PC-9 (cell line): ENCODE measurements at regions not wholly inside any gene's neighbourhood (a gene's known extent, or its start where the extent isn't known, plus 50 kb on each side); places are given as distances from the start of the nearest gene placed in this dataset.
"Not testable (repeated sequence)": the region's sequence is repeated elsewhere in the genome, so short reads cannot be mapped to it uniquely, and the experiment has no call there.

Experiments used
- BruUV-seq: library from RNA; stranded (reverse); fragments of 400-500 nt; replicated peaks from 2 replicates; lab custom pipeline; 2021; lab: Mats Ljungman, UMichigan
- CTCF ChIA-PET: fragments of 300-600 bp; sonication (Branson Sonifier 250); formaldehyde crosslinking; loops from one replicate; lab custom pipeline; 2022; ENCODE audit warnings: antibody characterized with exemption; lab: Charles Lee
- POLR2A ChIA-PET: fragments of 300-600 bp; sonication (Branson Sonifier 250); formaldehyde crosslinking; loops from one replicate; lab custom pipeline; 2022; ENCODE audit warnings: antibody characterized with exemption; ENCODE audit not compliant: unreplicated experiment; lab: Charles Lee
- DNase-seq, 2 experiments: peaks; one replicate each; pipeline versions ENCODE4 v3.0.0 to v3.0.0-alpha.2; 2015 to 2022; ENCODE audit warnings: mixed read lengths in 1 of 2
- H2AFZ ChIP-seq: fragments of 200-600 bp; sonication (generic); 2 replicates; pipeline ENCODE4 v1.8.1; 2017; ENCODE audit warnings: antibody characterized with exemption
- H3F3A ChIP-seq: fragments of 200-600 bp; sonication (generic); 2 replicates; pipeline ENCODE4 v1.8.1; 2017; ENCODE audit warnings: antibody characterized with exemption, mild to moderate bottlenecking, low read depth; ENCODE audit not compliant: insufficient read depth
- H3K27ac ChIP-seq: fragments of 200-600 bp; sonication (generic); 2 replicates; pipeline ENCODE4 v1.6.1; 2016; ENCODE audit warnings: mixed run types
- H3K27me3 ChIP-seq: fragments of 200-600 bp; sonication (generic); 2 replicates; pipeline ENCODE4 v1.6.1; 2016; ENCODE audit warnings: low read depth, mixed run types; ENCODE audit not compliant: insufficient read depth
- H3K36me3 ChIP-seq: fragments of 200-600 bp; sonication (generic); 2 replicates; pipeline ENCODE4 v1.6.1; 2016; ENCODE audit warnings: low read depth, mixed run types
- H3K4me1 ChIP-seq: fragments of 200-600 bp; sonication (generic); replicated peaks from 2 replicates; pipeline ENCODE4 v1.6.1; 2016; ENCODE audit warnings: mixed run types; ENCODE audit not compliant: insufficient read depth
- H3K4me2 ChIP-seq: fragments of 200-600 bp; sonication (generic); 2 replicates; pipeline ENCODE4 v1.6.1; 2017; ENCODE audit warnings: mixed run types
- H3K4me3 ChIP-seq: fragments of 200-600 bp; sonication (generic); 2 replicates; pipeline ENCODE4 v1.6.1; 2016; ENCODE audit warnings: mixed run types
- H3K79me2 ChIP-seq: fragments of 200-600 bp; sonication (generic); 2 replicates; pipeline ENCODE4 v1.6.1; 2017; ENCODE audit warnings: low read depth, mixed run types
- H3K9me2 ChIP-seq: fragments of 200-600 bp; sonication (generic); 2 replicates; pipeline ENCODE4 v1.8.1; 2017; ENCODE audit warnings: mild to moderate bottlenecking; ENCODE audit not compliant: insufficient read depth
- H3K9me3 ChIP-seq: fragments of 200-600 bp; sonication (generic); 2 replicates; pipeline ENCODE4 v1.8.1; 2016; ENCODE audit warnings: low read depth; ENCODE audit not compliant: insufficient read depth
- H4K20me1 ChIP-seq: fragments of 200-600 bp; sonication (generic); 2 replicates; pipeline ENCODE4 v1.8.1; 2017; ENCODE audit not compliant: insufficient read depth
- EZH2 ChIP-seq: fragments of 200-600 bp; sonication (generic); IDR thresholded peaks from 2 replicates; pipeline ENCODE4 v1.8.0; 2017; ENCODE audit warnings: antibody characterized with exemption, low read depth
- intact Hi-C: fragments of 100-400 bp; cut with micrococcal nuclease; formaldehyde crosslinking; loops from one replicate; pipeline ENCODE4 v1.10.0; 2022; ENCODE audit not compliant: unreplicated experiment
- TF ChIP-seq, protein P1 (sequence below): fragments of 200-600 bp; sonication (generic); conservative IDR thresholded peaks from 2 replicates; pipeline ENCODE4 v1.6.1; 2017; ENCODE audit warnings: mixed run types, antibody characterized with exemption, mild to moderate bottlenecking, moderate library complexity

- Histone ChIP-seq H3K36me3 (no peaks in the 10 kb centered on the region), H3K4me3 (no peak overlapping the region)
Observed at GRCh38 chr13:72617951-72618350, 109.5 kb downstream of the MZT1 start.

GRCh38 chr13:72617186-72617585, 110.2 kb downstream of the MZT1 start:
- H3K4me2 ChIP-seq, result no peak overlapping the region
- POLR2A ChIA-PET, result no interaction called here
- H2AFZ ChIP-seq, result no peak overlapping the region
- H3K36me3 ChIP-seq, result no peaks in the 10 kb centered on the region
- intact Hi-C loops, result no loop called here
- no peaks in the 10 kb centered on the region for H4K20me1 ChIP-seq
- H3K4me3 ChIP-seq, result no peak overlapping the region
- H3K79me2 ChIP-seq, result no peaks in the 10 kb centered on the region
- DNase-seq, result no peak
- CTCF ChIA-PET, result no interaction called here
- TF ChIP-seq, protein P1, sequence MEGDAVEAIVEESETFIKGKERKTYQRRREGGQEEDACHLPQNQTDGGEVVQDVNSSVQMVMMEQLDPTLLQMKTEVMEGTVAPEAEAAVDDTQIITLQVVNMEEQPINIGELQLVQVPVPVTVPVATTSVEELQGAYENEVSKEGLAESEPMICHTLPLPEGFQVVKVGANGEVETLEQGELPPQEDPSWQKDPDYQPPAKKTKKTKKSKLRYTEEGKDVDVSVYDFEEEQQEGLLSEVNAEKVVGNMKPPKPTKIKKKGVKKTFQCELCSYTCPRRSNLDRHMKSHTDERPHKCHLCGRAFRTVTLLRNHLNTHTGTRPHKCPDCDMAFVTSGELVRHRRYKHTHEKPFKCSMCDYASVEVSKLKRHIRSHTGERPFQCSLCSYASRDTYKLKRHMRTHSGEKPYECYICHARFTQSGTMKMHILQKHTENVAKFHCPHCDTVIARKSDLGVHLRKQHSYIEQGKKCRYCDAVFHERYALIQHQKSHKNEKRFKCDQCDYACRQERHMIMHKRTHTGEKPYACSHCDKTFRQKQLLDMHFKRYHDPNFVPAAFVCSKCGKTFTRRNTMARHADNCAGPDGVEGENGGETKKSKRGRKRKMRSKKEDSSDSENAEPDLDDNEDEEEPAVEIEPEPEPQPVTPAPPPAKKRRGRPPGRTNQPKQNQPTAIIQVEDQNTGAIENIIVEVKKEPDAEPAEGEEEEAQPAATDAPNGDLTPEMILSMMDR, result no peak
- no peak for TF ChIP-seq EZH2
- no peaks in the 10 kb centered on the region for H3K9me2 ChIP-seq
- H3K27ac ChIP-seq, result no peak overlapping the region
- no peaks in the 10 kb centered on the region for H3K4me1 ChIP-seq
- no peaks in the 10 kb centered on the region for H3K27me3 ChIP-seq
- no TSS peak for BruUV-seq
- no peaks in the 10 kb centered on the region for H3F3A ChIP-seq
- no peaks in the 10 kb centered on the region for H3K9me3 ChIP-seq

More at GRCh38 chr13:72617951-72618350, 109.5 kb downstream of the MZT1 start:
- no peak overlapping the region for H3K27ac ChIP-seq
- intact Hi-C loops, result no loop called here
- no TSS peak for BruUV-seq
- no peak overlapping the region for H3K4me2 ChIP-seq
- no peaks in the 10 kb centered on the region for H3K4me1 ChIP-seq
- ChIA-PET POLR2A (no interaction called here), CTCF (no interaction called here)
- no peak overlapping the region for H2AFZ ChIP-seq
- H3F3A ChIP-seq, result no peaks in the 10 kb centered on the region
- H4K20me1 ChIP-seq, result no peaks in the 10 kb centered on the region
- no peaks in the 10 kb centered on the region for H3K79me2 ChIP-seq
- no peaks in the 10 kb centered on the region for H3K27me3 ChIP-seq
- H3K9me3 ChIP-seq, result no peaks in the 10 kb centered on the region
- TF ChIP-seq, protein P1, result no peak
- TF ChIP-seq EZH2, result no peak
- H3K9me2 ChIP-seq, result no peaks in the 10 kb centered on the region
- no peak for DNase-seq

- H3K9me2 ChIP-seq, H4K20me1 ChIP-seq, POLR2A ChIA-PET, H3K9me3 ChIP-seq, H3F3A ChIP-seq, CTCF ChIA-PET, intact Hi-C loops, H2AFZ ChIP-seq, H3K27me3 ChIP-seq, H3K79me2 ChIP-seq, H3K27ac ChIP-seq, H3K36me3 ChIP-seq, BruUV-seq, H3K4me3 ChIP-seq, H3K4me1 ChIP-seq, H3K4me2 ChIP-seq: not testable (repeated sequence)
- DNase-seq, result peak in 1 of 2 experiments; percentile 0
Observed at GRCh38 chr13:72610251-72610891, 117.1 kb downstream of the MZT1 start.
